SU-DHL-6 (cell line): ENCODE measurements at regions not wholly inside any gene's neighbourhood (a gene's known extent, or its start where the extent isn't known, plus 50 kb on each side); places are given as distances from the start of the nearest gene placed in this dataset.

Experiments
- EZH2phosphoT487 ChIP-seq: fragments of 200-600 bp; sonication (generic), shearing (Covaris generic); conservative IDR thresholded peaks from 2 replicates; pipeline ENCODE4 v1.6.1; 2018; ENCODE audit warnings: mild to moderate bottlenecking, antibody characterized with exemption, low read length, moderate library complexity, mixed read lengths
- TF ChIP-seq, protein P1 (sequence below): fragments of 200-600 bp; sonication (generic); IDR thresholded peaks from one replicate; pipeline ENCODE4 v1.5.1; 2017; ENCODE audit warnings: antibody characterized with exemption, mild to moderate bottlenecking, low read length, moderate library complexity; ENCODE audit not compliant: insufficient read depth, poor library complexity, severe bottlenecking

DNA sequence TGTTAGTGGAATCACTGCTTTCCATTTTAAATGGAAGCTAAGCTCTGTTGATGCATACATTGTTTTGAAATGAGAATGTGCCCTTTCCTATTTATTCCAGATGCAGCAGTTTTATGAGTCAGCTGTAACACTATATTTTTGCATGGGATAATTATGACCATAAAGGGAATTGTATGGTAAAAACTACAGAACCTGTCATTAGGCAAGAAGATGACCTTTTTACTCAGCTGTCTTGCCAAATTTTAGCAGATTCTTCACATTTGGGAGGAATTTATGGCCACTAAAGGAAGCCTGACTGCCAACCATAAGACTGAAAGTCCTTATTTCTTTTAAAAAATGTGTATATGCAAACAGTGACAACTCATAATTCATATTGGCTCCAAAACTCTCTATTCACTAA, 356.3 kb upstream of the PRMT6 start:
- TF ChIP-seq EZH2phosphoT487, result no peak
- TF ChIP-seq, protein P1, sequence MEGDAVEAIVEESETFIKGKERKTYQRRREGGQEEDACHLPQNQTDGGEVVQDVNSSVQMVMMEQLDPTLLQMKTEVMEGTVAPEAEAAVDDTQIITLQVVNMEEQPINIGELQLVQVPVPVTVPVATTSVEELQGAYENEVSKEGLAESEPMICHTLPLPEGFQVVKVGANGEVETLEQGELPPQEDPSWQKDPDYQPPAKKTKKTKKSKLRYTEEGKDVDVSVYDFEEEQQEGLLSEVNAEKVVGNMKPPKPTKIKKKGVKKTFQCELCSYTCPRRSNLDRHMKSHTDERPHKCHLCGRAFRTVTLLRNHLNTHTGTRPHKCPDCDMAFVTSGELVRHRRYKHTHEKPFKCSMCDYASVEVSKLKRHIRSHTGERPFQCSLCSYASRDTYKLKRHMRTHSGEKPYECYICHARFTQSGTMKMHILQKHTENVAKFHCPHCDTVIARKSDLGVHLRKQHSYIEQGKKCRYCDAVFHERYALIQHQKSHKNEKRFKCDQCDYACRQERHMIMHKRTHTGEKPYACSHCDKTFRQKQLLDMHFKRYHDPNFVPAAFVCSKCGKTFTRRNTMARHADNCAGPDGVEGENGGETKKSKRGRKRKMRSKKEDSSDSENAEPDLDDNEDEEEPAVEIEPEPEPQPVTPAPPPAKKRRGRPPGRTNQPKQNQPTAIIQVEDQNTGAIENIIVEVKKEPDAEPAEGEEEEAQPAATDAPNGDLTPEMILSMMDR, result no peak
